ENCODE measurements at regions not wholly inside any gene's neighbourhood (a gene's known extent, or its start where the extent isn't known, plus 50 kb on each side); places are given as distances from the start of the nearest gene placed in this dataset.

- DNase-seq (ENCODE audit: low read depth, low spot score): no peak
These were observed 77.5 kb upstream of the KCNMA1 start for GRCh38 chr10:77715088-77715487.

GRCh38 chr10:77713521-77714280 lies 76.1 kb upstream of the KCNMA1 start:
- no peaks in the 10 kb centered on the region for H3K9me3 ChIP-seq (ENCODE audit: control insufficient read depth, low read depth, low read length)
- no peaks in the 10 kb centered on the region for H3K27me3 ChIP-seq (ENCODE audit: control insufficient read depth, extremely low read depth, insufficient read depth, low read length)
- H3K4me2 ChIP-seq (ENCODE audit: control insufficient read depth, extremely low read depth, insufficient read depth, low read depth, low read length): no peak overlapping the region
- DNase-seq (ENCODE audit: low read depth, low spot score): no peak
- no peak overlapping the region for H2AFZ ChIP-seq (ENCODE audit: control insufficient read depth, low read length)
- FAIRE-seq: no peak
- TF ChIP-seq, protein P1, sequence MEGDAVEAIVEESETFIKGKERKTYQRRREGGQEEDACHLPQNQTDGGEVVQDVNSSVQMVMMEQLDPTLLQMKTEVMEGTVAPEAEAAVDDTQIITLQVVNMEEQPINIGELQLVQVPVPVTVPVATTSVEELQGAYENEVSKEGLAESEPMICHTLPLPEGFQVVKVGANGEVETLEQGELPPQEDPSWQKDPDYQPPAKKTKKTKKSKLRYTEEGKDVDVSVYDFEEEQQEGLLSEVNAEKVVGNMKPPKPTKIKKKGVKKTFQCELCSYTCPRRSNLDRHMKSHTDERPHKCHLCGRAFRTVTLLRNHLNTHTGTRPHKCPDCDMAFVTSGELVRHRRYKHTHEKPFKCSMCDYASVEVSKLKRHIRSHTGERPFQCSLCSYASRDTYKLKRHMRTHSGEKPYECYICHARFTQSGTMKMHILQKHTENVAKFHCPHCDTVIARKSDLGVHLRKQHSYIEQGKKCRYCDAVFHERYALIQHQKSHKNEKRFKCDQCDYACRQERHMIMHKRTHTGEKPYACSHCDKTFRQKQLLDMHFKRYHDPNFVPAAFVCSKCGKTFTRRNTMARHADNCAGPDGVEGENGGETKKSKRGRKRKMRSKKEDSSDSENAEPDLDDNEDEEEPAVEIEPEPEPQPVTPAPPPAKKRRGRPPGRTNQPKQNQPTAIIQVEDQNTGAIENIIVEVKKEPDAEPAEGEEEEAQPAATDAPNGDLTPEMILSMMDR (optimal IDR thresholded peaks at IDR 0.05 in 1 of 3, IDR thresholded peaks at IDR 0.05 in 1 of 3, conservative IDR thresholded peaks at IDR 0.05 in 1 of 3; ENCODE audit: extremely low read depth in 1 of 3, insufficient read depth in 2 of 3, low read length in 3 of 3): no peak
- TF ChIP-seq EZH2 (IDR thresholded peaks at IDR 0.05; ENCODE audit: low read length): no peak
- H3K27ac ChIP-seq (ENCODE audit: control insufficient read depth, insufficient read depth, low read length): no peak overlapping the region
- H3K36me3 ChIP-seq (ENCODE audit: control insufficient read depth in 2 of 2, extremely low read depth in 1 of 2, insufficient read depth in 2 of 2, low read length in 2 of 2): no peaks in the 10 kb centered on the region
- no peak overlapping the region for H3K9ac ChIP-seq (ENCODE audit: control insufficient read depth, extremely low read depth, insufficient read depth, low read length)
- H3K4me3 ChIP-seq (ENCODE audit: control insufficient read depth in 2 of 3, extremely low read depth in 1 of 3, insufficient read depth in 2 of 3, low read depth in 1 of 3, low read length in 3 of 3): no peak overlapping the region
- H3K4me1 ChIP-seq (ENCODE audit: control insufficient read depth, extremely low read depth, insufficient read depth, low read length): no peaks in the 10 kb centered on the region
- H4K20me1 ChIP-seq (ENCODE audit: control insufficient read depth, extremely low read depth, insufficient read depth, low read length): no peaks in the 10 kb centered on the region
- no peaks in the 10 kb centered on the region for H3K9me1 ChIP-seq (ENCODE audit: control insufficient read depth, extremely low read depth, insufficient read depth, low read length)
- dilution Hi-C loops (cut with MboI; ENCODE audit: extremely low pct_ligation_motif_present, low sequenced_read_pairs): no loop called here
- no peaks in the 10 kb centered on the region for H3K79me2 ChIP-seq (ENCODE audit: control insufficient read depth, insufficient read depth, low read length)

More at GRCh38 chr10:77715088-77715487, 77.5 kb upstream of the KCNMA1 start:
- no peak for FAIRE-seq
- H3K36me3 ChIP-seq (ENCODE audit: control insufficient read depth in 2 of 2, extremely low read depth in 1 of 2, insufficient read depth in 2 of 2, low read length in 2 of 2): no peaks in the 10 kb centered on the region
- H3K9me1 ChIP-seq (ENCODE audit: control insufficient read depth, extremely low read depth, insufficient read depth, low read length): no peaks in the 10 kb centered on the region
- H2AFZ ChIP-seq (ENCODE audit: control insufficient read depth, low read length): no peak overlapping the region
- no peaks in the 10 kb centered on the region for H3K9me3 ChIP-seq (ENCODE audit: control insufficient read depth, low read depth, low read length)
- H3K27me3 ChIP-seq (ENCODE audit: control insufficient read depth, extremely low read depth, insufficient read depth, low read length): no peaks in the 10 kb centered on the region
- H3K27ac ChIP-seq (ENCODE audit: control insufficient read depth, insufficient read depth, low read length): no peak overlapping the region
- no peak overlapping the region for H3K4me3 ChIP-seq (ENCODE audit: control insufficient read depth in 2 of 3, extremely low read depth in 1 of 3, insufficient read depth in 2 of 3, low read depth in 1 of 3, low read length in 3 of 3)
- H3K4me1 ChIP-seq (ENCODE audit: control insufficient read depth, extremely low read depth, insufficient read depth, low read length): no peaks in the 10 kb centered on the region
- H3K4me2 ChIP-seq (ENCODE audit: control insufficient read depth, extremely low read depth, insufficient read depth, low read depth, low read length): no peak overlapping the region
- no peak overlapping the region for H3K9ac ChIP-seq (ENCODE audit: control insufficient read depth, extremely low read depth, insufficient read depth, low read length)
- H4K20me1 ChIP-seq (ENCODE audit: control insufficient read depth, extremely low read depth, insufficient read depth, low read length): no peaks in the 10 kb centered on the region
- no peak for TF ChIP-seq EZH2 (IDR thresholded peaks at IDR 0.05; ENCODE audit: low read length)
- TF ChIP-seq, protein P1 (optimal IDR thresholded peaks at IDR 0.05 in 1 of 3, IDR thresholded peaks at IDR 0.05 in 1 of 3, conservative IDR thresholded peaks at IDR 0.05 in 1 of 3; ENCODE audit: extremely low read depth in 1 of 3, insufficient read depth in 2 of 3, low read length in 3 of 3): peak; percentile 13 to 72 (median 21)
- dilution Hi-C loops (cut with MboI; ENCODE audit: extremely low pct_ligation_motif_present, low sequenced_read_pairs): no loop called here
- H3K79me2 ChIP-seq (ENCODE audit: control insufficient read depth, insufficient read depth, low read length): no peaks in the 10 kb centered on the region
